Esophagus squamous epithelium (tissue), 5 donors: ENCODE measurements at regions not wholly inside any gene's neighbourhood (a gene's known extent, or its start where the extent isn't known, plus 50 kb on each side); places are given as distances from the start of the nearest gene placed in this dataset.

Experiments used
- DNase-seq: peaks from one replicate; lab custom pipeline; 2025; lab: John Stamatoyannopoulos, UW
- H3K27ac ChIP-seq, 4 donors: fragments of 200-600 bp; sonication (generic); one replicate each; pipeline ENCODE4 v1.5.1; 2016 to 2019; ENCODE audit warnings: mild to moderate bottlenecking in 1 of 4
- H3K27me3 ChIP-seq, 4 donors: fragments of 200-600 bp; sonication (generic); 1 replicate in 3 of 4; 2 replicates in 1 of 4; pipeline versions ENCODE4 v1.5.1 to v1.6.0; 2017 to 2021; ENCODE audit warnings: antibody characterized with exemption in 1 of 4
- H3K36me3 ChIP-seq, 3 donors: fragments of 200-600 bp; sonication (generic); one replicate each; pipeline ENCODE4 v1.5.1; 2016 to 2019
- H3K4me1 ChIP-seq, 3 donors: fragments of 200-600 bp; sonication (generic); one replicate each; pipeline ENCODE4 v1.5.1; 2017 to 2019
- H3K4me3 ChIP-seq, 4 donors: fragments of 200-600 bp; sonication (generic); 1 replicate in 3 of 4; 2 replicates in 1 of 4; pipeline ENCODE4 v1.5.1; 2016 to 2019; ENCODE audit warnings: mild to moderate bottlenecking in 2 of 4, moderate library complexity in 1 of 4
- H3K9me3 ChIP-seq, 3 donors: fragments of 200-600 bp; sonication (generic); one replicate each; pipeline ENCODE4 v1.5.1; 2016 to 2019
- CTCF ChIP-seq, 6 experiments: fragments of 450-650 bp in 4 of 6; fragments of 200-600 bp in 2 of 6; sonication (generic) in 2 of 6; IDR thresholded peaks; one replicate each; pipeline ENCODE4 v1.5.1; 2016 to 2019; ENCODE audit warnings: antibody characterized with exemption in 6 of 6, mild to moderate bottlenecking in 4 of 6, moderate library complexity in 4 of 6
- POLR2A ChIP-seq, 4 donors: fragments of 450-650 bp; IDR thresholded peaks; one replicate each; pipeline ENCODE4 v1.6.1; 2017; ENCODE audit warnings: antibody characterized with exemption in 4 of 4, mild to moderate bottlenecking in 4 of 4, moderate library complexity in 3 of 4
- WGBS, 2 donors: methylation state at CpG; one replicate each; pipeline ENCODE4 v1.1.5; 2018; 5-methylcytosine and 5-hydroxymethylcytosine counted together
- intact Hi-C: fragments of 100-400 bp; cut with DNase I; formaldehyde crosslinking; loops from one replicate; pipeline ENCODE4 v1.15.0; 2022
- donor health status: DM: yes; HTN: yes; CAD: no.

DNA sequence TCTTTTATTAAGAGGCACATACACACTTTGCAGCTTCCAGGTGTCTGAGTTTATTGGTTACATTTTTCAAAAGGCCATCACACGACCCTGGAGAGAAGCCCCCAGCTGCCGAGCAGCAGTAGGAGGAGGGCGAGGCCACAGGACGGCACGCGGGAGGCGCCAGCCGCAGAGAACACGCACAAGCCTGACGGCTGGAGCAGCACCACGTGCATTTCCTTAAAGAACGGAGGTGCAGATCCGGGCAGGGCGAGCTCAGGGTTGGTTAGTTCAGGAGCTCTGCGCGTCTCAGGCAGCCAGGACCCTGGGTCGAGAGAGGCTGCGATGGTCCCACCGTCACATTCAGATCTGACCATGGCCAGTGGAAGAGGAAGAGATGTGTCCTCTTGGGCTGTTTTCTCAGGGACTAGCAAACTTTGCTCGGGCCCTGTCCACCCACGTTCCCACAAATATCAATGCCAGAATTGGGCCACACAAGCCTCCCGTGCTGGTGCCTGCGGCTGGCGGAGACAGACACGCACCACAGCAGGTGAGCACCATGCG is 121.4 kb upstream of the AFDN start:
- Histone ChIP-seq H3K36me3 (no peaks in the 10 kb centered on the region), H3K9me3 (no peaks in the 10 kb centered on the region), H3K27me3 (peaks cover 0 to 5% (median 0%) of the 10 kb centered on the region in 4 donors), H3K4me1 (peaks cover 0 to 3% (median 0%) of the 10 kb centered on the region in 3 donors), H3K27ac (no peak overlapping the region), H3K4me3 (no peak overlapping the region)
- no peak for TF ChIP-seq CTCF (IDR thresholded peaks at IDR 0.05)
- TF ChIP-seq POLR2A (IDR thresholded peaks at IDR 0.05), result no peak
- 80 to 87% methylated on average over 10 to 20 of the region's 26 CpGs for WGBS, 2 donors
- no peak for DNase-seq
- intact Hi-C loops, result no loop called here

DNA sequence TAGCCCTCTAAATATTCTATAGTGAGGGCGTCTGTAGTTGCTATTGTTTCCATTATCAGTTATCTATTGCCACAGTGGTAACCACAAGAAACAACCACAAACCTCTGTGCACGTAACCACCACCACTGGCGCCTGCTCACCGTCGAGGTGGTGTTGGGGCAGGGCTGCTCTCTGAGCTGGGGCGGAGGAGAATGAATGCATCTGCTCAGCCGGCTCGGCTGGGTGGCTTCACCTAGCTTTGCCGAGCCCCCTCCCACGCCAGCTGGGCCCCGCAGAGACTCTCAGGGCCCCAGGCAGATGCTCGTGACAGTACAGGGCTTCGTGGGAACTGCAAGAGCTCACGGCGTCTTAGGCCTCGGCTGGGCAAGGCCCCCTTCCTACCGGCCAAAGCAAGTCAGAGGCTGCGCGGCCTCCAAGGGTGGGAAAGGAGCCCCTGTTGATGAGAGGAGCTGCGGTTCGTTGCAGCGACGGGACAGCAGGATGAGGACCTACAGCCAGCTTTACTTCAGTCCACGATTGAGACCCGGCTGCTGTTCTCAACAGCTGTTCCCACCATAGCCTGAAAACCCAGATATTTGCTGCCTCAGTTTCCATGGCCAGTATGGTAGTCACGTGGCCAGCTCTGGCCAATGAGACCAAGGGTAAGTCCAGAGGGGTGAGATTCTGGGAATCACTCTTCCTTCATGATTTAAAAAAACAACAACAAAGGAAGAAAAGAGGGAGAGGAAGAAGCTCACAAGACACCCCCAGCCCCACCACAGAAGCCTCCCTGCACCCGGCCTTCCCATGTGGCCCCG is 120.2 kb upstream of the AFDN start:
- DNase-seq, result no peak
- TF ChIP-seq POLR2A (IDR thresholded peaks at IDR 0.05) (no peak), CTCF (IDR thresholded peaks at IDR 0.05) (no peak)
- Histone ChIP-seq H3K4me3 (no peak overlapping the region), H3K27ac (no peak overlapping the region), H3K9me3 (no peaks in the 10 kb centered on the region), H3K36me3 (no peaks in the 10 kb centered on the region), H3K27me3 (peaks cover 0 to 10% (median 0%) of the 10 kb centered on the region in 4 donors), H3K4me1 (no peaks in the 10 kb centered on the region)
- 55 to 65% methylated on average over 9 to 12 of the region's 28 CpGs for WGBS, 2 donors
- intact Hi-C loops, result no loop called here

GRCh38 chr6:167707686-167708500 is 118.8 kb upstream of the AFDN start:
- Histone ChIP-seq H3K27ac (no peak overlapping the region), H3K36me3 (no peaks in the 10 kb centered on the region), H3K27me3 (peaks cover 0 to 24% (median 0%) of the 10 kb centered on the region in 4 donors), H3K4me1 (no peaks in the 10 kb centered on the region), H3K4me3 (no peak overlapping the region), H3K9me3 (no peaks in the 10 kb centered on the region)
- no peak for DNase-seq
- intact Hi-C loops, result no loop called here
- TF ChIP-seq POLR2A (IDR thresholded peaks at IDR 0.05) (no peak), CTCF (IDR thresholded peaks at IDR 0.05) (no peak)
- WGBS, 2 donors, result 72 to 83% methylated on average over 19 to 23 of the region's 25 CpGs

GRCh38 chr6:167708501-167709094 is 118.1 kb upstream of the AFDN start:
- no peak for DNase-seq
- H3K36me3 ChIP-seq, result no peaks in the 10 kb centered on the region
- H3K4me3 ChIP-seq, result no peak overlapping the region
- intact Hi-C loops, result no loop called here
- H3K4me1 ChIP-seq, result no peaks in the 10 kb centered on the region
- peaks cover 0 to 28% (median 0%) of the 10 kb centered on the region in 4 donors for H3K27me3 ChIP-seq
- TF ChIP-seq CTCF (IDR thresholded peaks at IDR 0.05) (no peak), POLR2A (IDR thresholded peaks at IDR 0.05) (no peak)
- no peak overlapping the region for H3K27ac ChIP-seq
- WGBS, 2 donors, result 80 to 90% methylated on average over 13 to 15 of the region's 15 CpGs
- H3K9me3 ChIP-seq, result no peaks in the 10 kb centered on the region
